GM23338 (cell line): ENCODE measurements at regions not wholly inside any gene's neighbourhood (a gene's known extent, or its start where the extent isn't known, plus 50 kb on each side); places are given as distances from the start of the nearest gene placed in this dataset.

Source experiments
- ATAC-seq: fragments of 200-7000 bp; cut with Tn5 transposase; 3 replicates; pipeline ENCODE4 v1.9.1; 2020
- DNase-seq: peaks from one replicate; pipeline ENCODE4 v3.0.0-alpha.2; 2015; ENCODE audit warnings: low spot score
- H2AFZ ChIP-seq: fragments of 200-600 bp; sonication (generic); 2 replicates; pipeline ENCODE4 v1.8.0; 2016; ENCODE audit warnings: antibody characterized with exemption, mild to moderate bottlenecking, moderate library complexity
- H3F3A ChIP-seq: fragments of 200-600 bp; sonication (generic); replicated peaks from 2 replicates; pipeline ENCODE4 v1.8.0; 2017; ENCODE audit warnings: antibody characterized with exemption, mixed run types, low read depth
- H3K27ac ChIP-seq: fragments of 200-600 bp; sonication (generic); 2 replicates; pipeline ENCODE4 v1.6.1; 2016; ENCODE audit warnings: low read depth
- H3K27me3 ChIP-seq: fragments of 200-600 bp; sonication (generic); 2 replicates; pipeline ENCODE4 v1.8.0; 2016; ENCODE audit warnings: mild to moderate bottlenecking, mixed run types, moderate library complexity; ENCODE audit not compliant: insufficient read depth
- H3K36me3 ChIP-seq: fragments of 200-600 bp; sonication (generic); 2 replicates; pipeline ENCODE4 v1.8.0; 2016; ENCODE audit warnings: mild to moderate bottlenecking; ENCODE audit not compliant: insufficient read depth
- H3K4me1 ChIP-seq: fragments of 200-600 bp; sonication (generic); 2 replicates; pipeline ENCODE4 v1.8.0; 2016; ENCODE audit warnings: mild to moderate bottlenecking, moderate library complexity; ENCODE audit not compliant: insufficient read depth
- H3K4me2 ChIP-seq: fragments of 200-600 bp; sonication (generic); 2 replicates; pipeline ENCODE4 v1.7.1; 2017; ENCODE audit warnings: mixed run types
- H3K4me3 ChIP-seq: fragments of 200-600 bp; sonication (generic); 2 replicates; pipeline ENCODE4 v1.6.1; 2016; ENCODE audit warnings: mixed run types
- H3K79me2 ChIP-seq: fragments of 200-600 bp; sonication (generic); replicated peaks from 2 replicates; pipeline ENCODE4 v1.8.0; 2017; ENCODE audit warnings: mild to moderate bottlenecking; ENCODE audit not compliant: insufficient read depth
- H3K9me2 ChIP-seq: fragments of 200-600 bp; sonication (generic); 2 replicates; pipeline ENCODE4 v1.8.0; 2017; ENCODE audit not compliant: insufficient read depth
- H4K20me1 ChIP-seq: fragments of 200-600 bp; sonication (generic); replicated peaks from 2 replicates; pipeline ENCODE4 v1.8.0; 2017; ENCODE audit warnings: mild to moderate bottlenecking; ENCODE audit not compliant: insufficient read depth
- H3K27ac Mint-ChIP-seq: 2 replicates; pipeline ENCODE4 v1.8.0; 2020; ENCODE audit warnings: inconsistent platforms, mild to moderate bottlenecking, moderate library complexity, mixed read lengths
- H3K27me3 Mint-ChIP-seq: 3 replicates; pipeline ENCODE4 v1.8.0; 2022; ENCODE audit warnings: low read depth, mild to moderate bottlenecking, moderate library complexity, mixed read lengths, inconsistent platforms; ENCODE audit not compliant: insufficient read depth, poor library complexity
- H3K36me3 Mint-ChIP-seq: 3 replicates; pipeline ENCODE4 v1.8.0; 2021; ENCODE audit warnings: low read depth, mild to moderate bottlenecking, inconsistent platforms, moderate library complexity, mixed read lengths
- H3K4me1 Mint-ChIP-seq: 3 replicates; pipeline ENCODE4 v1.8.0; 2020; ENCODE audit warnings: mild to moderate bottlenecking, inconsistent platforms, mixed read lengths
- H3K4me3 Mint-ChIP-seq: 3 replicates; pipeline ENCODE4 v1.8.0; 2021; ENCODE audit warnings: moderate library complexity, mild to moderate bottlenecking, inconsistent platforms, mixed read lengths
- H3K9me3 Mint-ChIP-seq: 3 replicates; pipeline ENCODE4 v1.8.0; 2020; ENCODE audit warnings: moderate library complexity, mild to moderate bottlenecking, inconsistent platforms, mixed read lengths
- CREB1 ChIP-seq: fragments of 250-450 bp; sonication (Bioruptor Pico); IDR thresholded peaks from 2 replicates; pipeline ENCODE4 v1.5.0; 2020; ENCODE audit warnings: low read depth, mild to moderate bottlenecking, moderate library complexity
- CTCF ChIP-seq, 2 experiments: fragments of 200-600 bp in 1 of 2; sonication (generic) in 1 of 2; conservative IDR thresholded peaks; 2 replicates each; pipeline versions ENCODE4 v1.5.1 to v1.6.1; 2016 to 2017; ENCODE audit warnings: antibody characterized with exemption in 2 of 2, low read depth in 2 of 2, mild to moderate bottlenecking in 2 of 2, moderate library complexity in 1 of 2
- ETS1 ChIP-seq: IDR thresholded peaks from 2 replicates; pipeline ENCODE4 v1.6.1; 2016; ENCODE audit warnings: antibody characterized with exemption
- EZH2 ChIP-seq: fragments of 200-600 bp; sonication (generic); IDR thresholded peaks from one replicate; pipeline ENCODE4 v1.8.0; 2017; ENCODE audit warnings: antibody characterized with exemption, mild to moderate bottlenecking, low read depth; ENCODE audit not compliant: unreplicated experiment
- POLR2AphosphoS5 ChIP-seq: IDR thresholded peaks from 2 replicates; pipeline ENCODE4 v1.6.1; 2016; ENCODE audit warnings: antibody characterized with exemption, low read depth
- REST ChIP-seq: IDR thresholded peaks from one replicate; pipeline ENCODE4 v1.6.1; 2018; ENCODE audit warnings: antibody characterized with exemption; ENCODE audit not compliant: unreplicated experiment
- ZNF462 ChIP-seq: fragments of 250-450 bp; sonication (Bioruptor Pico); IDR thresholded peaks from 2 replicates; pipeline ENCODE4 v1.5.0; 2020; ENCODE audit warnings: mild to moderate bottlenecking, moderate library complexity

- Histone ChIP-seq H3K4me1 (no peaks in the 10 kb centered on the region), H3K27me3 (no peaks in the 10 kb centered on the region), H3K27ac (no peak overlapping the region), H3K79me2 (no peaks in the 10 kb centered on the region), H3K36me3 (no peaks in the 10 kb centered on the region), H3K4me2 (no peak overlapping the region), H2AFZ (peak overlapping the region; percentile 47; the same call in 1 of the 2 replicates), H3K9me2 (no peaks in the 10 kb centered on the region), H3F3A (no peaks in the 10 kb centered on the region), H3K4me3 (no peak overlapping the region), H4K20me1 (no peaks in the 10 kb centered on the region)
- Mint-ChIP-seq H3K36me3 (no peaks in the 10 kb centered on the region), H3K27me3 (peaks cover 5% of the 10 kb centered on the region), H3K9me3 (no peaks in the 10 kb centered on the region; the same call in 2 of the 3 replicates), H3K4me1 (no peaks in the 10 kb centered on the region; the same call in 2 of the 3 replicates), H3K27ac (no peak overlapping the region), H3K4me3 (no peak overlapping the region)
- ATAC-seq, result no peak
- no peak for TF ChIP-seq REST
- TF ChIP-seq ZNF462 (CRISPR knock-in tag), result no peak
- TF ChIP-seq POLR2AphosphoS5, result no peak
- TF ChIP-seq ETS1, result no peak
- TF ChIP-seq CREB1, result no peak
- no peak for TF ChIP-seq CTCF (conservative IDR thresholded peaks at IDR 0.05; ENCODE audit: low read depth in 2 of 2)
- no peak for TF ChIP-seq EZH2
- no peak for DNase-seq
Measured at GRCh38 chr7:130840599-130840998, 106.6 kb upstream of the KLF14 start.
